ENCODE measurements at regions not wholly inside any gene's neighbourhood (a gene's known extent, or its start where the extent isn't known, plus 50 kb on each side); places are given as distances from the start of the nearest gene placed in this dataset.

GRCh38 chr16:79847101-79847500 is 246.6 kb upstream of the MAF start:
- H3K79me2 ChIP-seq (ENCODE audit: insufficient read depth, low read length) = no peaks in the 10 kb centered on the region
- Mint-ChIP-seq H3K4me1 (peaks cover 0 to 6% of the 10 kb centered on the region in 2 experiments; a peak in 2 of 4 replicates), H3K4me3 (no peak overlapping the region), H3K9me3 (peaks cover 0 to 3% of the 10 kb centered on the region in 2 experiments; a peak in 2 of 5 replicates), H3K27me3 (ENCODE audit: low read depth) (peaks cover 2% of the 10 kb centered on the region; the same call in 1 of the 2 replicates), H3K27ac (no peak overlapping the region), H3K36me3 (ENCODE audit: insufficient read depth in 1 of 3, low read depth in 3 of 3) (no peaks in the 10 kb centered on the region)
- no peak overlapping the region for H2AK5ac ChIP-seq (ENCODE audit: insufficient read length, low read length)
- no peak overlapping the region for H4K91ac ChIP-seq (ENCODE audit: insufficient read length, low read depth, low read length)
- H2BK5ac ChIP-seq (ENCODE audit: insufficient read length, low read length) = no peak overlapping the region
- H3K4ac ChIP-seq (ENCODE audit: low read depth, low read length) = no peak overlapping the region
- no peak overlapping the region for H3K27ac ChIP-seq (ENCODE audit: insufficient read length, low read depth, low read length)
- no peak overlapping the region for H3K14ac ChIP-seq (ENCODE audit: insufficient read depth, low read length)
- no peaks in the 10 kb centered on the region for H3K23me2 ChIP-seq (ENCODE audit: insufficient read length, low read depth, low read length, poor library complexity, severe bottlenecking)
- H3K4me1 ChIP-seq (ENCODE audit: insufficient read depth, low read length) = no peaks in the 10 kb centered on the region
- H2BK12ac ChIP-seq (ENCODE audit: insufficient read length, low read depth, low read length) = no peak overlapping the region
- no peaks in the 10 kb centered on the region for H3K79me1 ChIP-seq (ENCODE audit: insufficient read depth, low read depth, low read length, poor library complexity, severe bottlenecking)
- H3K4me2 ChIP-seq (ENCODE audit: insufficient read depth, insufficient read length, low read length) = no peak overlapping the region
- no peak overlapping the region for H2AFZ ChIP-seq (ENCODE audit: low read length)
- no peak overlapping the region for H3K23ac ChIP-seq (ENCODE audit: insufficient read length, low read depth, low read length)
- no peaks in the 10 kb centered on the region for H3K9me3 ChIP-seq (ENCODE audit: control insufficient read depth, low read depth, low read length)
- H3K9ac ChIP-seq (ENCODE audit: extremely low read depth, insufficient read length, low read length) = no peak overlapping the region
- no peak overlapping the region for H2BK20ac ChIP-seq (ENCODE audit: low read depth, low read length, poor library complexity, severe bottlenecking)
- H4K5ac ChIP-seq (ENCODE audit: insufficient read length, low read depth, low read length) = no peak overlapping the region
- no peak overlapping the region for H4K8ac ChIP-seq (replicated peaks; ENCODE audit: insufficient read length, low read depth, low read length)
- H2BK15ac ChIP-seq (ENCODE audit: low read depth, low read length) = no peak overlapping the region
- no peak overlapping the region for H3K18ac ChIP-seq (ENCODE audit: insufficient read length, low read depth, low read length)
- no peaks in the 10 kb centered on the region for H3K27me3 ChIP-seq (ENCODE audit: insufficient read depth, low read length)
- no peak overlapping the region for H3K56ac ChIP-seq (ENCODE audit: insufficient read length, low read depth, low read length)
- H3T11ph ChIP-seq (ENCODE audit: low read length) = no peak overlapping the region
- TF ChIP-seq CTCF (conservative IDR thresholded peaks at IDR 0.05) = no peak
- no peaks in the 10 kb centered on the region for H4K20me1 ChIP-seq (ENCODE audit: control insufficient read depth, insufficient read depth, insufficient read length)
- WGBS (ENCODE audit: extremely low coverage, insufficient read length, low lambda C conversion rate) = no CpG with 5 or more reads among the region's 7 CpGs
- no peak for DNase-seq
- no peak overlapping the region for H2BK120ac ChIP-seq (ENCODE audit: low read depth, low read length, poor library complexity, severe bottlenecking)

All from H9 (cell line).